Germinal center (tissue), 1 donor: ENCODE measurements at regions not wholly inside any gene's neighbourhood (a gene's known extent, or its start where the extent isn't known, plus 50 kb on each side); places are given as distances from the start of the nearest gene placed in this dataset.
"Not testable (repeated sequence)": the region's sequence is repeated elsewhere in the genome, so short reads cannot be mapped to it uniquely, and the experiment has no call there.

ENCODE experiments used
- DNase-seq: peaks from one replicate; pipeline ENCODE4 v3.0.0; 2012; ENCODE audit warnings: mixed read lengths, low spot score

DNA sequence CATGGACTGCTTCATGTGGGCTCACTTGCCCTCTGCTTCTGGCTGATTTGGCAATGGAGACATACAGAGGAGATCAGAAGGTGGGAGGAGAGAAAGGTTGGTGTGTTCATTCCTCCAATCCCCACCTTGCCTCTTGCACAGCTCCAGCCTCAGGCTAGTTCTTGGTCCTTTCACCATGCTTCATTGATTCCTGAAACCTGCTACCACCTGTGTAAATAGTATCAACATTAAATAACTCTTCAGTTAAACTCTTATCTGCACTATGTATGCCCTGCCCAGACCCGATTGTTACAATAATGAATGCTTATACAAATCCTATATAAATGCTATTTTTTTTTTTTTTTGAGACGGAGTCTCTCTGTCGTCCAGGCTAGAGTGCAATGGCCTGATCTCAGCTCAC lies 174.5 kb downstream of the CD83 start:
- DNase-seq: no peak

DNA sequence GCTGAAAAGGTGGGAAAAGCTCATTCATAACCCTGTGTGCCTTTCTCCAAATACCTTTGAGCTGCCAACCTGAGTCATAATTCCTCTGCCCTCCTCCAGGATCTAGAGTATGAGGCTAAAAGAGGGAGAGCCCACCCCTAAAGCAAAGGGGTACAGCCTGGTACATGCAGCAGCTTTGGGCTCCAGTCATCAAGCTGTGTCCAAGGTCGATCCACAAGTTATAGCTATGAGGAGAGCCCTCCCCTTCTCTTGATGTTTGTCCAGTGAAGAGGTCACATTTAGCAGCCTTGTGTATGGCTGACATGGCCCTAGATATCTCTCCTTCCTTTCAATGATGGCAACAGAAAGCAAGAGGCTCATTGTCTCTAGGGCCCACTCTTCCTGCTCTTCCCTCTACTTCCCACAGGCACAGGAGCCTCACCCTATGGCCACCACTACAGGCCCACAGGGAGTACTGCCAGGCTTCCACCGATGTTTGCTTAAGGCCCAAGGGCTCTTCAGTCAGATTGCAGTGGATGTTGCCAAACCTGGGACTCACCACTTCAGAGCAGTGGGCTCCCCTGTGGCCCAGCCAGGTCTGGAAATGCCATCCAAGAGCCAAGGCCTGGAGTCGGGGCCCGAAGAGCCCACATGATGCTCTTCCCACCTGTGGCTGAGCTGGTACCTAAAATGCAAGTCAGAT lies 176.8 kb downstream of the CD83 start:
- no peak for DNase-seq

DNA sequence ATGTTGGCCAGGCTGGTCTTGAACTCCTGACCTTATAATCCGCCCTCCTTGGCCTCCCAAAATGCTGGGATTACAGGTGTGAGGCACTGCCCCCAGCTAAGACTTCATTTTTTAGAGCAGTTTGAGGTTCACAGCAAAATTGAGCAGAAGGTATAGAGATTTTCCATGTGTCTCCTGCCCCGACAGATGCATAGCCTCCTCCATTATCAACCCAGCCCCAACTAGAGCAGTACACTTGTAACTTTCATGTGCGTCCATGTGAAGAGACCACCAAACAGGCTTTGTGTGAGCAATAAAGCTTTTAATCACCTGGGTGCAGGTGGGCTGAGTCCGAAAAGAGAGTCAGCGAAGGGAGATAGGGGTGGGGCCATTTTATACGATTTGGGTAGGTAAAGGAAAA lies 179.1 kb downstream of the CD83 start:
- not testable (repeated sequence) for DNase-seq

DNA sequence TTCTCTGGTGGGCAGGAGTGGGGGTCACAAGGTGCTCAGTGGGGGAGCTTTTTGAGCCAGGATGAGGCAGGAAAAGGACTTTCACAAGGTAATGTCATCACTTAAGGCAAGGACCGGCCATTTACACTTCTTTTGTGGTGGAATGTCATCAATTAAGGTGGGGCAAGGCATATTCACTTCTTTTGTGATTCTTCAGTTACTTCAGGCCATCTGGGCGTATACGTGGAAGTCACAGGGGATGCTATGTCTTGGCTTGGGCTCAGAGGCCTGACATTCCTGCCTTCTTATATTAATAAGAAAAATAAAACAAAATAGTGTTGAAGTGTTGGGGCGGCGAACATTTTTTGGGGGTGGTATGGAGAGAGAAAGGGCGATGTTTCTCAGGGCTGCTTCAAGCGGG lies 179.5 kb downstream of the CD83 start:
- DNase-seq: not testable (repeated sequence)

DNA sequence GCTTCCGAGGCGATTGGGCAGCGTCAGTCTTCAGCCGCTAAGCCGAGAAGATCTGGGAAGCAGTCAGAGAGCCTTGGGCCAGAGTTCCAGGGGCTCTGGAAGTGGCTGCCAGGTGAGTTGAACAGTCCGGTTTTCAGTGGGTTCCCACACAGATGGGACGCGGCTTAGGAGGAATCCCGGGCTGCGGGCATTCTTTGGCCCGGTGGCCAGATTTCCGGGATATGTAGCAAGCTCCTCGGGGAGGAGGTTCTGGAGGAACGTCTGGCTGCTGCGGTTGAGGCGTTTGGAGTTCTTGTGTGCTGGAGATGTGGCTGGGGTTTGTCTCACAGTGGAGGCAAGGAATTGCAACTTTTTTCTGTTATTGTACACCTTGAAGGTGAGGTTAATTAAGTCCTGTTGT lies 182.6 kb downstream of the CD83 start:
- not testable (repeated sequence) for DNase-seq

DNA sequence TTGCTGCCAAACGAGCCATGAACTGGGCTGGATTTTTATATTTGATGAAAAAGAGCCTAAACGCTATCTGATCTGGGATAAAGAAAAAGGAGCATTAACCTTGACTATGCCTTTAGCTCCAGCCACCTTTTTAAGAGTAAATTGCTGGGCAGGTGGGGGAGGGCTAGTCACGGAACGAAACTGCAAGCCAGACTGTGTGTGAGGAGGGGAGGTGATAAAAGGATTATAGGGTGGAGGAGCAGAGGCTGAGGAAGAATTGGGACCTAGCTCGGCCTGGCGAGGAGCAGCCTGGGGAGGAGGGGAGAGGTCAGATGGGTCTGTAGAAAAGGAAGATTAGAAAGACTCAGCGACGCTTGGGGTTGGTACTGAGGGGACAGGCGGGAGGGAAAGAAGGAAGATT lies 183.1 kb downstream of the CD83 start:
- DNase-seq: not testable (repeated sequence)

DNA sequence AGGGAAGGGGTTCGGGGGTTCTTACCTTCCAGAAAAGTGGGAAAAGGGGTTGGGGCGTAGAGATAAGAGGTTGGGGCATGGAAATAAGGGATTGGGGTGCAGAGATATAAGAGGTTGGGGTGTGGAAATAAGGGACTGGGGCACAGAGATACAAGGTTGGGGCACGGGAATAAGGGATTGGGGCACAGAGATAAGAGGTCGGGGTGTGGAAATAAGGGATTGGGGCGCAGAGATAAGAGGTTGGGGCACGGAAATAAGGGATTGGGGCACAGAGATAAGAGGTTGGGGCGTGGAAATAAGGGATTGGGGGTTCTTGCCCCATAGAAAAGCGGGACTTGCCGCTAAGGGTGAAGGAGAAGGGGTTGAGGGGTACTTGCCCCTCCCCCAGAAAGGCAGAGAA lies 183.9 kb downstream of the CD83 start:
- DNase-seq: not testable (repeated sequence)

DNA sequence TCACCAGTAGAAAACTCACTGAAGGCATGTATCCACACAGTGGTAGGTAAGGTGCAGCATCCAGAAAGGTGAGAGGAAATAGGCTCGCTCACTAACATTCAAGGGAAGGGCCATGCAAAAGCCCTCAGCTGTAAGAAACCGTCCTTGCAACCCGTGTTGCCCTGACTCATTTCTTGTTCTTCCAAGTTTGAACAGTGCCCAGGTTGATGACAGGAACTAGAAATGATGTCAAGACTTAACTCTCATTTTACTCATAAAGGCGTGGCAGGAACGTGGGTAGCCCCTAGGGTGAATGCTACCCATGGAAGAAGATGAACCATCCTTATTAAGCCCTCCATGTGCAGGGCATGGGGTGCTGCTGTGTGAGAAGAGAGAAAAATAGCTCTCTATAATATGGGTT lies 187.6 kb downstream of the CD83 start:
- DNase-seq: no peak

DNA sequence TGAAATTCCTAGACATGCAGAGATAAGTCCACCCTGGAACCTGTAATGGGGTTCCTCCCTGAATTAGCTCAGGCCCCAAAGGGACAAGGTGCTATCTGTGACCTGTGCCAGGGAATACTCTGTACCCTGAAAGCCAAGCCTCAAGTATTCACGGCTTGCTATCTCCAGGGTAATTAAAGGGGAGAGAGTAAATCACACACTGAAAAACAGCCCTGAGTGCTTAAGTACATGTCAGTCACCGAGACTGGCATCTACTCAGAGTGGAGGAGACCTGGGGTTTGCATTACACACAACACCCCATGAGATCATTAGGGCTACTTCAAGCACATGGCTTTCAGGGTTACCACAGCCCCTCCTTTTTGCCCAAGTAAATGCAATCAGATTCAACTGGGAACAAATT lies 188.1 kb downstream of the CD83 start:
- DNase-seq: no peak

DNA sequence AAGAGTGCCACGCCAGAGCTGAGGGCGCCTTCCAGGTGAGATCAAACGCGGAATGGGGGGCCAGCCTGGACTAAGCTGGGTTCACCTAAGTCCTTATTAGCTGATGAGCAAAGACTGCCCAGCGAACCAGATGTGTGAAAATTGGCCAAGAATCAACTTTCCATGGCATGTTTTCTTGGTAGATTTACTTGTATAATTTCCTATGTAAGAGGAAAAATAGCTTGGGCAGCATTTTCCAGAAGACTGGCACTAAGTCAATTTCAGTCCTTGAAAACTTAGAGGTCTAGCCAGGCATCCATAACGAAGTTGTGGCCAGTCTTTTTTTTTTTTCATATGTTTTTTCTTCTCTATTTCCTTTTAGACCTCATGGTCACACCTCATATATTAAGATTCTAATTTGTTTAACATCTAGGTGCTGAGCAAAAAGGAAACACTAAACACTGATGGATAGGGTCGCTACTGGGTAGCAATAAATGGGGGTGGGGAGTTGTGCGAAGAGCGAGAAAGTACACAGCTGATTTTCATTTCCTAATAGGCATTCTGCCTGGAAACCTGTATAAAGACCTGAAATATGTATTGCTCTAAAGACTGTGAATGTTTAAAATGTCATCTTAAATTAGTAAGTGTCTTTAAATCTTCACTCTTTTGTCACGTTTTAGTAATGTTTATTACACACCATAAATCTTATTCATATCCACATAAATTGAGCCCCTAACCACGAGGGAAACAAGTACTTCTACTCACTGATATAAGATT lies 188.8 kb downstream of the CD83 start:
- no peak for DNase-seq

DNA sequence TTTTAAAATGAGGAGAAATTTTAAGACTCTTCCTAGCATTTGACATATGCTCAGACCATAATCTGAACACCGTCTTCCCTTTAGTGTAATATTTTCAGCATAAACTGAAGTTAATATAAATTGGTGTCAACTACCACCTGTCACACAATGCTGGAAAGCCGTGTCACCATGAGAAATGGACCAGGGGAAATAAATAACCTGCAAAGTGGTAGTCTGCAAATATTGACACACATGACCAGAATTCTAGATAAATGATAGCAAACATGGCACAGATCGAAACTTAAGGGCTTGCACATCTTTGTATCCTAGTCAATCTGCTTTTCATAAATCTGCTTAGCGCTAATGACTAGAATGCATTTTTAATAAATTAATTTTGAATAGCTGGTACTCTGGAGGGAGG lies 191.9 kb downstream of the CD83 start:
- DNase-seq: no peak

DNA sequence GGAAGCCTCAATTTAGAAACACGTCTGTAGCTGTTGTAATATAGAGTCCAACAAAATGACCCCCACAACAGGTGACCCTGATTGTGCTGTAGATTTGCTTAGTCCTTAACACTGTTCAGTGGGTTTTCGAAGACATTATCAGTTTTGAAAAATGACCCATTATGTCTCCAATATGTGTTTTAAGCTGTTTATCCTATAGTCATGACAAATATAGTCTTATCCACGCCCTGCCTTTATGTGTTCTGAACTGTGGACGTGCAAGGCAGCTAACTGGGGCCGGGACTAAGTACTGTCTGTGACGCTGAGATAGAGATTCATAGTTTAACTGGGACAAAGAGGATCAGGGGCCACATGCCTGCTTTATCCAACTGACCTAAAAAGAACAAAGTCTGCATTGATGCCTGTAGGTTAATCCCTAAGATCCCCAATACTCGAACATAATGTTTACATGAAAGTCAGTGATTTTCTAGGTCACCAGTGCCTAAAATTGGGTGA lies 192.4 kb downstream of the CD83 start:
- no peak for DNase-seq

DNA sequence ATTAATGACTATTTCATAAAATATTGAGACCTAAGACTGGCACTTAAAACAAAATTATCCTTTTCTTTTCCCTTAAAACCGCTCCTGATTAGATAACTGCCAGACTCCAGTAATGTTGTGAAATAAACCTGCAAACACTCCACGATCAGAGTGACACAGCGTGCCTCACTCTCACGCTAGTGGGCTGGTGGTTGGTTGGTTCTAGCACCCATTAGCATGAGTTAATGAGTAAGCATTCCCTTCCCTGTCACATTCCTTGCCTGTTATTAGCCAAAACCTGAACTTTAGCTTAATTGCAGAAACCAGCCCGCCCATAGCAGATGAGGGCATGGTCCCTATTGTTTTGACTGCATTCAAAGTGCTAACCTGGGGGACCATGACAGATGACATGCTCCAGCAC lies 193.4 kb downstream of the CD83 start:
- no peak for DNase-seq

DNA sequence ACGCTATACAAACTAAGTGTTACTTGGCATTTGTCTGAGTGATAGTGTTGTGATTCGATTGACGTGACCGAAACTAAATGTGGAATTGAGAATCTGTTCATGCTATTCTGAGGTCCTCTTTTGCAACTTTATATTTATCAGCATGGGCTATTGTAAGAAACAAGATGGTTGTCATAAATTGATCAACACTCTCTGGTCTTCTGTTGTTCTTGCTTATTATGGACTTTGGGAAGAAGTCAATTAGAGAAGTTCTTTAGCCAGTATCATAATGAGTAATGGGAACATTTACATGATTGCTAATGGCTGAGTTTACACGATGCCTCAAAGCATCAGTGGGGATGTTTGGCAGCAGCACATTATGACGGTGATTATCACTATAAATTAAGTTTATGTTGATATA lies 195.0 kb downstream of the CD83 start:
- peak; percentile 14 for DNase-seq

DNA sequence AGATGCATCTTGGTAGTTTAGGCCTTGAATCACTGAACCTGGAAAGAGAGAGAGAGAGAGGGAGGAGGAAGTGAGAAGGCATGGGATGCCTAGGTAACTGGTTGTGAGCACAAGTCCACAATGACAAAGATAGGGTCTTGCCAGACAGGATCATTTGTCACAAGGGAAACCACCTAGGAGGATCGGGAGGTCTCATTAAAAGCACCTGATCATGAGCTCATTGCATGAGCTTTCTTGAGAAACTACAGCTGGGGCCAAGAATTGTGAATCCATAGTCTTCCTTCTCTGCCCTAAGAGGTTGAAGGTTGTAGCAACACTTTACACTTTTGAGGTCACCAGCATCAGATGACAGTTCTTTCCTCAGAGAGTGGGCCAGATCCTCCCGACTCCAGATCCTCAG lies 195.7 kb downstream of the CD83 start:
- no peak for DNase-seq

DNA sequence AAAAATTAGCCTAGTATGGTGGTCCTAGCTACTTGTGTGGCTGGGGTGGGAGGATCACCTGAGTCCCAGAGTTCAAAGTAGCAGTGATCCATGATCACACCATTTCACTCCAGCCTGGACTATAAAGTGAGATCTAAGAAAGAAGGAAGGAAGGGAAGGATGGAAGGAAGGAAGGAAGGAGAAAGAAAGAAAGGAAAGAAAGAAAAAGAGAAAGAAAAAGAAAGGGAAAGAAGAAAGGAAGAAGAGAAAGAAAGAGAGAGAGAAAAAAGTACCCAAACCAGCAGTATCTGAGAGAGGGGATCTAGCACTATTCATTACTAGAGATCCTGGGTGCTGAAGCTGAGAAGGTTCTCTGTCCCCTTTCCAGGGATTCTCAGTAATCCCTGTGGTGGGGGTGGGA lies 197.8 kb downstream of the CD83 start:
- no peak for DNase-seq

DNA sequence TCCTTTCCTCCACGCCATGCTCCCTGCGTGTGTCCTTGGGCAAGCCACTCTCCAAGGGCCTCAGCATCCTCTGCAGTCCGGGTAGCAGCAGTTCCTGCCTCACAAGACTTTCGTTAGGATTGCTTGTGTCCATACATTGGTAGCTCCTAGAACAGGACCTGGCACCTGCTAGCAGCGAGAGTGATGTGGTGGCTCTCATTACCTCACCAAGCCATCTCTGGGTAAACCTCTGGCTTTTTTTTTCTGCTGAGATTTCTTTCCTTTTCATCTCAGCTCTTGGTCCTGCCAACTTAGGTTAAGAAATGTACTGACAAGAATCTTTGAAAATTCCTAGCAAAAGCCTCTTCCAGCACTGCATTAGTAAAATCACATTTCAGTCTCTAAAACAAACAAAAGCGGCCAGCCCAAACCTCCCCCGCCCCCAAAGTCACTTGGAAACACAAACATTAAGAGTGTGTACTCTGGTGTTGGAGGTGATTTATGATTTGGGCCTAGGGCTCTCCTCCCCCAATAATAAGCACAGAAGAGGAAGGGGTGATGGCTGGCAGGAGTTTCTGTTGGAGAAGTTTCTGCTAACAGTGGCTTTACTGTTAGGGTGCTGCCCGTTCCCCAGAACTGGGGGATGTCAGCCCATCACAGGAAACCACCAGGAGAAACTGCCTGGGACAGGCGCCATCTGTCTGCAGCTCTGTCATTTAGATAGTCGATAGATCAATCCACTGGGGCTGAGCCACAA lies 199.2 kb downstream of the CD83 start:
- DNase-seq: no peak

DNA sequence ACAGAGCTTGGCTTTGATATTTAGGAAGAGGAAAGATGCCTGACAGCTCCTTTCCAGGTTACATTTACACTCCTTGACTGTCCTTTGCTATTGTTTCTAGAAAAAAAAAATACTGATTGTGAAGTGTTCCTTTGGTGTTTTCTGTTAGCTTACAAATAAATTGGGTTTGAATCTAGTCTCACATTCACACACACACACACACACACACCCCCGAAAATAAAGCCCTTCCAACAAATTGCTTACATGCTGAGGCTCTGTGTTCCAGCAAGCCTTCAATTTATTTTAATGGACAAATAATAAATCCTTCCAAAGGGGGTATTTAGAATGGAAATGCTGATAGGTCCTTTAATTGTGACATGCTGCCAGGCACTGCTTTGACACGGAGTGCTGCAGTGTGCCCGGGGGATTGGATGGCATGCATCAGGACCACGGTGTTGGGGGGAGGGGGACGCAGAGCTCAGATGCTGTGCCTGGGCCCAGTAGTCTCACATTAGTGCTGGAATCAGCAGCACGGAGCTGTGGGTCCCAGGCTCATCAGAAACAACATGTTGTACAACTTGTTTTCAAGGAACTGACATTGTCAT lies 199.9 kb downstream of the CD83 start:
- DNase-seq: no peak

DNA sequence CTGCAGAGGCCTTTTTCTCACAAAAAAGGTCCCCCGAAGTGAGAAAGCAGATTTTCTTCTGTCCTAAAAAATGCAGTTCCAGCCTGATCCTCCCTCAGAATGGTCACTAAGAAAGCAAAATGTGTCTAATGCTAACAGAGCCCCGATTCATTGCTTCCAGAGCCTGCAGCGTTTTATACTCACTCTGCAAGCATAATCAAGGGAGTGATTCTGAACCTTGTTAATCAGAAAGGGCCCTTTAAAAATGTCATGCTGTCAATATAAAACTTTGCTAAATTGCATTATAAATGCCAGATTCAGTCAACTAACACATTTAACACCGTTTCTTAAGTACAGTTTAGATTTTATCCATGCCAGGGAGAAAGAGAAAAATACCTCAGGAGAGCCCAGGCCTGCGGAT lies 202.8 kb downstream of the CD83 start:
- no peak for DNase-seq

DNA sequence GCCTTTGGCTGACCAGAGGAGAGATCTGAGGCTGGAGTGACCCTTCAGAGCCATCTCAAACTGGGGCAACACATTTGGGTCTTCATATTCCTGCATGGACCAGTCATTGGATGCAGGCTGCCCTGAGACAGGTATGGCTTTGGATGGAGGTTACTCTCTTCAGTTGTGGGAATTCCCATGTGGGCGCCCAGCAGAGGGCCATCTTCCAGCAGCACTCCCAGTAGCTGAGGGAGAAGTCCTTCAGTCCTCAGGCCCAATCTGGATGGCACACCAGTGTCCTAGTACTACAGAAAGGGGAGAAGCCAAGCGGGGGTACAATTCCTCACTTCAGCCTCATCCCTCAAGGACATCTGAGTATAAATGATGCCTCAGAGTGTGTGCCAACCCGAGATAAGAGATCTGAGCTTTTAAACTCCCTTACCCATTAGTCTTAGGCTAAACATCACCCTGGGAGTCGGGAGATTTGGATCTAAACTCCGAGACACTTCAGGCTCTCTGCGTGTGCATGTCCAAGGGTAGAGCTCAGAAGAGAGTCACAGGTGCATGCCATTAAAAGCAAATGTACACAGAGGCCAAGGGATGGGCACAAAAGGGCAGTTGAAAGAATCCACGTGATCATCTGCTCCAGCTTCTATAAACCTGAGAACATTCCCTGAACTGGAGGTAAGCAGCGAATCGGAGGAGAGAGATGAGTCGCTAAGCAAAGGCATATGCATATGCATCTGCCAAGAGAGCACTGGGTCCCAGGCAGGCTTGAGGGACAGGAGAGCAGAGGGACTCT lies 204.6 kb downstream of the CD83 start:
- no peak for DNase-seq

DNA sequence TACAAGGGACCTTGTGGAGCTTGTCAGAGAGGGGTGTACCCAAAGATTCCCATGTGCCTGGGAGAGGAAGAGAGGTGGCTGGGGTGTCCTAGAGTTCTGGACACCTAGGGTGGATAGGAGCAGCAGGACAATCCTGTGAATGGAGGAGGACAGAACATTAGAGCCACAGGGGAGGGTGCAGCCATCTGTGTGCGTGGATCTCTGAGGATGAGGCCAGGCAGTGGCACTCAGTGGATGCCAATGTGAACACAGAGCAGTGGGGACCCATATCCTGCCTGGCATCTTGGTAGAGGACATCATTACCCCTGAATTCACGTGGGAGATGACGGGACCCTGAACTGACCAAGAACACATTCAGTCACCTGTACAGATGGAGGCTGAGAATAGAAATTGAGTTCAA lies 205.3 kb downstream of the CD83 start:
- DNase-seq: no peak

DNA sequence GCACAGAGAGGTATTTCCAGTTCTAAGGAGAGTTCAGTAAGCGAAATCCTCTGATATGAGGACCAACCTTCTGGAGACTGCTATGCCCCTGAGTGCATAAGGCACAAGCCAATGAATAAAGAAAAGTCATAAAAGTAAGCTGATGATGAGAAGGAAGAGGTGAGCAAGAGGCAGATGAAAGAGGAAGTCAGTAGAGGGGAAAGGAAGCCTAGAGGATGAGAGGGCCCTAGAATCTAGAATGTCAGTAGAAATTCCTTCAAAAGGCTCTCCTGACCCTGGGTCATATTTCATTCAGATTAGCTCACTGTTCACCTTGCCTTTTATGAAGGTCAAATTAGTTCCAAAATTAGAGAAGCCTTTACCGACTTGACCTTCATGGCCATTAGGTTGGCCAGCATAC lies 209.2 kb downstream of the CD83 start:
- no peak for DNase-seq
